Stimulated activated CD8-positive, alpha-beta memory T cell treated with anti-CD3 and anti-CD28 coated beads, Interleukin-12 subunit alpha, Interleukin-12 subunit beta, amount 100 ng/mL, for 24 hours (primary cell): ENCODE measurements at regions not wholly inside any gene's neighbourhood (a gene's known extent, or its start where the extent isn't known, plus 50 kb on each side); places are given as distances from the start of the nearest gene placed in this dataset.
"Not testable (repeated sequence)": the region's sequence is repeated elsewhere in the genome, so short reads cannot be mapped to it uniquely, and the experiment has no call there.

Experiments
- DNase-seq: peaks from one replicate; pipeline ENCODE4 v3.0.0-alpha.2; 2020; ENCODE audit errors: extremely low read depth

GRCh38 chr5:89850513-89850865 lies 559.1 kb downstream of the CETN3 start:
- DNase-seq = no peak

- no peak for DNase-seq
Measured at GRCh38 chr5:89849830-89850512, 559.6 kb downstream of the CETN3 start.

GRCh38 chr5:89847743-89848142 lies 561.8 kb downstream of the CETN3 start:
- DNase-seq = no peak

- DNase-seq = no peak
Measured at GRCh38 chr5:89844548-89844947, 565.0 kb downstream of the CETN3 start.

- no peak for DNase-seq
Measured at GRCh38 chr5:89842531-89842930, 567.0 kb downstream of the CETN3 start.

- DNase-seq = no peak
Measured at GRCh38 chr5:89840906-89841305, 568.6 kb downstream of the CETN3 start.

- DNase-seq = no peak
Measured at GRCh38 chr5:89830691-89831090, 578.9 kb downstream of the CETN3 start.

GRCh38 chr5:89827960-89828359 lies 581.6 kb downstream of the CETN3 start:
- no peak for DNase-seq

GRCh38 chr5:89827359-89827758 lies 582.2 kb downstream of the CETN3 start:
- no peak for DNase-seq

- DNase-seq = no peak
Measured at GRCh38 chr5:89826938-89827337, 582.6 kb downstream of the CETN3 start.

- DNase-seq = no peak
Measured at GRCh38 chr5:89823046-89823445, 586.5 kb downstream of the CETN3 start.

GRCh38 chr5:89817841-89818240 lies 591.7 kb downstream of the CETN3 start:
- DNase-seq = no peak

- DNase-seq = no peak
Measured at GRCh38 chr5:89816038-89816437, 593.5 kb downstream of the CETN3 start.

GRCh38 chr5:89800735-89801134 lies 608.8 kb downstream of the CETN3 start:
- not testable (repeated sequence) for DNase-seq

GRCh38 chr5:89794504-89794903 lies 615.1 kb downstream of the CETN3 start:
- DNase-seq = not testable (repeated sequence)

- DNase-seq = not testable (repeated sequence)
Measured at GRCh38 chr5:89779734-89780133, 629.8 kb downstream of the CETN3 start.

- DNase-seq = no peak
Measured at GRCh38 chr5:89777758-89778157, 631.8 kb downstream of the CETN3 start.

GRCh38 chr5:89769975-89770374 lies 639.6 kb downstream of the CETN3 start:
- DNase-seq = no peak

GRCh38 chr5:89759802-89760201 lies 649.8 kb downstream of the CETN3 start:
- DNase-seq = no peak

- no peak for DNase-seq
Measured at GRCh38 chr5:89758146-89758545, 651.4 kb downstream of the CETN3 start.

- DNase-seq = no peak
Measured at GRCh38 chr5:89756955-89757354, 652.6 kb downstream of the CETN3 start.

- DNase-seq = no peak
Measured at GRCh38 chr5:89755024-89755423, 654.5 kb downstream of the CETN3 start.

GRCh38 chr5:89735082-89735481 lies 674.5 kb downstream of the CETN3 start:
- DNase-seq = no peak

GRCh38 chr5:89733772-89734171 lies 675.8 kb downstream of the CETN3 start:
- DNase-seq = no peak
